SKM-1 (cell line): ENCODE measurements at regions not wholly inside any gene's neighbourhood (a gene's known extent, or its start where the extent isn't known, plus 50 kb on each side); places are given as distances from the start of the nearest gene placed in this dataset.
"Not testable (repeated sequence)": the region's sequence is repeated elsewhere in the genome, so short reads cannot be mapped to it uniquely, and the experiment has no call there.

ENCODE experiments used
- DNase-seq: peaks from one replicate; lab custom pipeline; 2025; ENCODE audit not compliant: unreplicated experiment; lab: John Stamatoyannopoulos, UW

GRCh38 chr1:206403612-206404307 is 66.5 kb upstream of the IKBKE start:
- DNase-seq: not testable (repeated sequence)

- not testable (repeated sequence) for DNase-seq
These were observed 65.8 kb upstream of the IKBKE start for GRCh38 chr1:206404309-206405027.

GRCh38 chr1:206405282-206405681 is 65.0 kb upstream of the IKBKE start:
- not testable (repeated sequence) for DNase-seq

- not testable (repeated sequence) for DNase-seq
These were observed 61.6 kb upstream of the IKBKE start for GRCh38 chr1:206408371-206409288.

- no peak for DNase-seq
These were observed 59.0 kb upstream of the IKBKE start for GRCh38 chr1:206411321-206411720.

GRCh38 chr1:206415942-206416341 is 54.3 kb upstream of the IKBKE start:
- no peak for DNase-seq

GRCh38 chr1:206417774-206418614 is 52.3 kb upstream of the IKBKE start:
- DNase-seq: no peak

- DNase-seq: no peak
These were observed 51.0 kb upstream of the IKBKE start for GRCh38 chr1:206419250-206419649.

GRCh38 chr1:206419783-206420182 is 50.5 kb upstream of the IKBKE start:
- DNase-seq: no peak

GRCh38 chr1:206420471-206420870 is 49.8 kb upstream of the IKBKE start:
- DNase-seq: no peak
